ENCODE measurements at regions not wholly inside any gene's neighbourhood (a gene's known extent, or its start where the extent isn't known, plus 50 kb on each side); places are given as distances from the start of the nearest gene placed in this dataset.

- TF ChIP-seq, protein P1, sequence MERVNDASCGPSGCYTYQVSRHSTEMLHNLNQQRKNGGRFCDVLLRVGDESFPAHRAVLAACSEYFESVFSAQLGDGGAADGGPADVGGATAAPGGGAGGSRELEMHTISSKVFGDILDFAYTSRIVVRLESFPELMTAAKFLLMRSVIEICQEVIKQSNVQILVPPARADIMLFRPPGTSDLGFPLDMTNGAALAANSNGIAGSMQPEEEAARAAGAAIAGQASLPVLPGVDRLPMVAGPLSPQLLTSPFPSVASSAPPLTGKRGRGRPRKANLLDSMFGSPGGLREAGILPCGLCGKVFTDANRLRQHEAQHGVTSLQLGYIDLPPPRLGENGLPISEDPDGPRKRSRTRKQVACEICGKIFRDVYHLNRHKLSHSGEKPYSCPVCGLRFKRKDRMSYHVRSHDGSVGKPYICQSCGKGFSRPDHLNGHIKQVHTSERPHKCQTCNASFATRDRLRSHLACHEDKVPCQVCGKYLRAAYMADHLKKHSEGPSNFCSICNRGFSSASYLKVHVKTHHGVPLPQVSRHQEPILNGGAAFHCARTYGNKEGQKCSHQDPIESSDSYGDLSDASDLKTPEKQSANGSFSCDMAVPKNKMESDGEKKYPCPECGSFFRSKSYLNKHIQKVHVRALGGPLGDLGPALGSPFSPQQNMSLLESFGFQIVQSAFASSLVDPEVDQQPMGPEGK (CRISPR knock-in tag; IDR thresholded peaks at IDR 0.05; ENCODE audit: borderline replicate concordance), result no peak
- TF ChIP-seq CSRNP3 (CRISPR knock-in tag; IDR thresholded peaks at IDR 0.05) (no peak), ZNF70 (CRISPR knock-in tag; IDR thresholded peaks at IDR 0.05) (no peak), GLIS3 (CRISPR knock-in tag; IDR thresholded peaks at IDR 0.05) (no peak), TOX (CRISPR knock-in tag; IDR thresholded peaks at IDR 0.05; ENCODE audit: borderline replicate concordance) (no peak), ISL1 (CRISPR knock-in tag; IDR thresholded peaks at IDR 0.05) (no peak)
These were observed 78.8 kb upstream of the OPRM1 start for GRCh38 chr6:153960281-153960680.
